ENCODE measurements at regions not wholly inside any gene's neighbourhood (a gene's known extent, or its start where the extent isn't known, plus 50 kb on each side); places are given as distances from the start of the nearest gene placed in this dataset.

DNA sequence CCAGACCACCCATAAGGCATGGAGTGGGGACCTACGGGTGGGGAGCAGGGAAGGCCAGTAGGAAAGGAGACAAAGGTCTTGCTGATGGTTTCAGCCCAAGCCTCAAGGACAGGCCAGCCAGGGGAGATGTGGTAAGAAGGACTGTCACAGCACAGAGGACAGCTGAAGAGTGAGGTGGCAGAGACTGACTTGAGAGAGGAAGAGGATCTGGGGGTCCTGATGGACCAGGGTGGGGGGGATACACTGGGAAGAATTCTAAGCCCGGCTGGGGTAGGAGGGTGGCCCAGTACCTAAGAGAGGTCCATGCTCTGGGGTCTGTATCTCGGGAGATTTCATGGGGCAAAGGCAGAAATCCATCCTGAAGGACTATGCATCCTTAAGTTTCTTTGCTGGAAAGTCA is 66.1 kb upstream of the THY1 start:
- no peak for DNase-seq

DNA sequence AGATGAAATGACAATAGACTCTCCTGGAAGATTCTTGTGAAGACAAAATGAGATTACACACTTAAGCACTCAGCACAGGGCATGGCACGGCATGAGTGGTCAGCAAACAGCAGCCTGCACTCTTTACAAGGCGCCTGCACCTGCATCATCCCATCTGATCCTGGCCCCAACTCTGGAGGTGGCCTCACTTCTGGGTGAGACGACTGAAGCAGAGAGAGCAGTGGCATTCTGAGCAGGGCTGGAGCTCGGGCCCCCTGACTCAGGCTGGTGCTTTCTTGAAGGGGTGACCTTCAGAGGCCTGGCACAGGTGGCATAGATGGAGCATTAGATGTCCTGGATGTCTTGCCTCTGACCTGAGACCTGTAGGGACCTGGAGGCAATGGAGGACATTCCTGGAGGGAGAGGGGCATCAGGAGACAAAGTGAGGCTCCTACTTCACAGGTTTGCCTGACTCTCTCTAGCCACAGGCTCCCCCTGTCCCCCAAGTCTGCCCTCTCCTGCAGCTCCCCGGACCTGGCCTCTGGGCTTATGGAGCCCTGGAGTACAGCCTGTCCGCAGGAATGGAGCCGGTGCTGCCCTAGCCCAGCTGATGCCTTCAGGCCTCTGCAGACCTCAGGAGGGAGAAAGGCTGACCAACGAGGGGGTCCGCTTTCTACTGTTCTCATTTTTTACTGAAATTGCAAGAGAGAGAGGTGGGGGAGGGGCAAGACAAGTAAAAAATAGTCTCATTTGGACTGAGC is 65.5 kb upstream of the THY1 start:
- DNase-seq = no peak

DNA sequence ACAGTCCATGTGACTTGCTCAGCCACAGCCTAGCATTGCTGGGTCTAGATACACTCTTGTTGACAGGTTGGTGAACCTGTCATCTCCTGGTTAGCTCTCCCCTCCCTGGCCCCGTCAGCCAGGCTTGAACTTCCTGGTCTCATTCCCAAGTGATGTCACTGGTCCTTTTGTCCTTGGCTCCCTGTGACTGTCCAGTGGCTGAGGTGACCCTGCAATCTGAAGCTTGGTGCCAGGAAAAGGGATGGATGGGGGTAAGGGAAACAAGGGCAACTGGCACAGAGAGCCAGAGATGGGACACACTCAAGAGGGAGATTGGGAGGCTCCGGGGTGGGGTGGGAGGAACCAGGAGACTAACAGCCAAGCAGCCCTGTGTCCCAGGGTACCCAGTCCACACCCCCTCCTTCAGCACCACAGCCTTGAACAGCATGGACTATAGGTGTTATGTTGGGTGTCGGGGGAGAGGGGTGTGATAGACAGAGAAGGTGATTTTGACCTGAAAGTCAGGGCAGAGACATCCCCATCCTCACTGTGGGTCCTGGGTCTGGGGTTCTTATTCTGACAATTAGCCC is 63.8 kb upstream of the THY1 start:
- DNase-seq = no peak

DNA sequence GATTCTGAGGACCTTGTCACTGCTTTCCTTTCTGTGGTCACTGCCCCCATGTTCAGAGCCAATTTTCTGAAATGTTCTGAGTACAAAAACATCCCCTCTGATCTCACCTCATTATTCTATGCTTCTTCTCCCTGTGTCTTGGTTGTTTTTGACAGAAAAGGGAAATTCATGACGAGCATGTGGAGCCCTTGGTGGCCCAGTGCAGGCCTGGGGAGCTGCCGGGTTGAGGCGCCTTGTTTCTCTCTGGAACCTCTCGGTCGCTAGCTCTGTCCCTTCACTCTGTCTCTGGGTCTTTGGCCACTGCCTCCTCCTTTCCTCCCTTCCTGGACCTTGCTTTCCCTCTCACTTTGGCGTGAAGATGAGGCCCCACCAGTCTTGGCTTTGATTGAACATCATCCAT is 63.0 kb upstream of the THY1 start:
- no peak for DNase-seq

DNA sequence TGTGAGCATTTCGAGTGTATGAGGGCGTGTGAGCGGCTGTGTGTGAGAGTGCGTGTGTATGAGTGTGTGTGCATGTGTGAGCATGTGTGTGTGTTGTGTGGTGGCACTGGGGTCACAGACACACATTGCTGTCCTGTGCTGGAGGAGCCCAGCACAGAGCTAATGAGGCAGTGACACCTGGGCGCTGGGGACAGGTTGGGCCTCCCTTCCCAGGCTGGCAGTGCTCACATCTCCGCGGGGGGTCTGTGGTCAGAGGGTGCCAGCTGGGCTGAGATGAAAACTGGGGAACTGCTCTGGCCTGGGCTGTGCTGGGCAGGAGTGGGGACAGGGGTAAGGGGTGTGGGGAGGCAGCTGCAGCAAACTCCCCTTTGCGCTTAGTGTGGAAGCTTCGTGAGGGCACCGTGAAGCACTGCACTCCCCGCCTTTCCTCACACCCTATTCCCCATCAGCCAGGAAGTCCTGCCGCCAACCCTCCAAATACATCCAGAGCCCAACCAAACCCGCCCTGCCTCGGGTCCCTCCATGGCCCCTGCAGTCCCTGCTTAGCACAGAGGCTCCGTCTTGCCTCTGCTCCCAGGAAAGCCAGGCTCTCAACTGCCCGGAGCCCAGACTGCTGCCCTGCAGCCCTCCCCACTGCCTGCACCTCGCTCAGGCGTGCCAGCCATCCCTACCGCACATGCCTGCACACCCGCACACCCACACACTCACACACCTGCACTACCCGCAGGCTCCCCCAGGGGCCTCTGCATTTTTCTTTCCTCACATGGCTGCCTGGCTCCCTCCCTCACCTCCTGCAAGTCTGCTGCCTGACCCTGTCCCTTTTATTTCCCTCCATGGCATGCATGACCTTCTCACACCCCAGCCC is 62.0 kb upstream of the THY1 start:
- DNase-seq = peak in 1 of 3 experiments; percentile 30

DNA sequence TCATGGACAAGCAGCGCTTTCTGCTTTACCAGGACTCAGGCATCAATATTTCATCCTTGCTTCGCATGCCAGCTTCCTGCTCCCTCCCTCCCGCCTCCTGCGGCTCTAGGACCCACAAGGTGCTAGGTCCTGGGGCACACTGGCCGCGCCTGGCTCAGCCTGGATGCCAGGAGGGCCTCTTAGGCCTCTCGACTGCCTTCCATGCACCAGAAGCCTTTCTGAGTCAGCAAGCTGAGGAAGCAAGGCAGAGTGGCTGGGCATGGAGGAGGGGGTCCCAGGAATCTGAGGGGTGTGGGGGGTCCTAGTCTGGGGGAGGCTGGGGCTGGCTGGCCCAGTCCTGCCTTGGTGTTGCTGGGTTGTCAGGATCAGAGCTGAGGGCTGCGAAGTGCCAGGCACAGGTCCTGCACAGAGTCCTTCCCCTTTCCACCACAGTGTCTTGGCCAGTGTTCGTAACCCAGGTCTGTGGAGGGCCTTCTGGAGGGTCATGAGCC is 61.0 kb upstream of the THY1 start:
- no peak for DNase-seq

DNA sequence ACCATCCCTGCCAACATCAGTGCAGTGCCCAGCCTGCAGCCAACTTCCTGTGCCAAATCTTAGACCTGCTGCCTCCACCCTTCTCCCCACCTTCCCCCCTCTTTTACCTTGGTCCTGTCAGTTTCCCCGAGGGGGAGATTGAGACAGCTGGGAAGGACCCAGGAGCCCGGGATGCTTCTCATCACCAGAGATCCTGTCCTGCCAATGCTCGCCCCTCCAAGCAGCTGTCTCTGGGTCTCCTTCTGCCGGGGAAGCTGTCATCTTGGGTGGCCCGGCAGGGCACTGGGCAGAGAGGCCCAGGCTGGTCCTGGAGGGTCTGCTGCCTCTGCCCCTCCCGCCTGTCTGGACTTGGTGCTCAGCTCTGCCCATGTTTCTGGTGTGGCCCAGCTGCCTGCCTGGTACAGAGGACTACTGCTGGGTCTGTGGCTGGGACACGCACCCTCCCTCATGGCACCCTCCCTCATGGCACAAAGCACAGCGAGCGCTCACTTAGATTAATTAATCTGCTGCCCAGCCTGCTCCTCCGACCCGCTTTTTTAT is 60.4 kb upstream of the THY1 start:
- DNase-seq = no peak

DNA sequence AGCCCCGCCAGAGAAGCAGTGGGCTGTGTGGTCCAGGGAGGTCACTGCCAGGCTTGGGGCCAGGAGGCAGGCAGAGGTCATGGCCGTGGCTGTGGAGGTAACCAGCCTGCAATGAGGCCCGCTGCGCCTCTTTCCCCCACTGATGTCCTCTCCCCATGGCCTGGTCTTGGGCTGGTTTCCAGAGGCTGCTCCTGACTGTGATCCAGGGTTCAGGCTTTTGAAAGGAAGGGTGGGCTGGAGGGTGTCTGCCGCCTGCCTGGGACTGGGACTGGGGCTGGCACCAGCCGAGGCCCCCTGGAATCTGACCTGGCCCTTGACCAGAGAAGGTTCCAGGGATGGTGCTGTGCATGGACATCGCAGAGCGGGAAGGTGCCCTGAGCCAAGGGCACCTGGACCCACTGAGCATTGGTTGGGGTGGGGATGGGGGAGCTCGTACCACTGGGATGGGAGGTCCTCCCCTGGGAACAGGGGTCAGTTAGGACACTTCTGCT is 59.6 kb upstream of the THY1 start:
- DNase-seq = no peak

DNA sequence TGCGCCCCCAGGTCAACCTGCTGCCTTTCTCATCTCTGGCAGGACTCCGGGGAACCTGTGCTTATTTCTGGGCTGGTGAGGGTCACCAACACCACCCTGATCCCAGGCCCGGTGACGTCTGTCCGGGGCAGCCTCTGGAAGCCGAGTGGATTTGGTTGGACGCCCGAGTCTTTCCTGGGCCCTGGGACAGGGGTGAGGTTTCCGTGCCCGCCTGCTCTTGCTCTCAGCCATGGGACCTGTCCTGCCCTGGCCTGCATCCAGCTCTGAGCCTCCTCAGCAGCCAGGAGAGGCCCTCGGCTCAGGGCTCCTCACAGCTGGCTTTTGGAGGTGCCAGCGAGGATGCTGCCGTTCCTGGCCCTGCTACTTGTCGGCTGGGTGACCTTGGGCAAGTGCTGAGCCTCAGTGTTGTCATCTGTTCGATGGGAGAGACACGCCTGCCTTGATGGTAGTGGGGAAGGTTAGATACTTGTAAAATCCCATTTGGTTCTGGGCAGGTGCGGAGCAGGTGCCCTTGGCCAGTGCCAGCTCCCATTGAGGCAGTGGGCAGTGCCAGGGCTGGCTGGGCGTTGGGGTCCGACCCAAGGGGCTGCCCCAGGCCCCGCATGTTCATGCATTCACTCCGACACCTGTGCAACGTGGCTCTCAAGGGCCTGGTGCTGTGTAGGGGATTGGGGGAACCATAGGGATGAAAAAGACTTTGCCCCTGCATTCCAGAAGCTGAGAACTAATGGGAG is 58.9 kb upstream of the THY1 start:
- no peak for DNase-seq

DNA sequence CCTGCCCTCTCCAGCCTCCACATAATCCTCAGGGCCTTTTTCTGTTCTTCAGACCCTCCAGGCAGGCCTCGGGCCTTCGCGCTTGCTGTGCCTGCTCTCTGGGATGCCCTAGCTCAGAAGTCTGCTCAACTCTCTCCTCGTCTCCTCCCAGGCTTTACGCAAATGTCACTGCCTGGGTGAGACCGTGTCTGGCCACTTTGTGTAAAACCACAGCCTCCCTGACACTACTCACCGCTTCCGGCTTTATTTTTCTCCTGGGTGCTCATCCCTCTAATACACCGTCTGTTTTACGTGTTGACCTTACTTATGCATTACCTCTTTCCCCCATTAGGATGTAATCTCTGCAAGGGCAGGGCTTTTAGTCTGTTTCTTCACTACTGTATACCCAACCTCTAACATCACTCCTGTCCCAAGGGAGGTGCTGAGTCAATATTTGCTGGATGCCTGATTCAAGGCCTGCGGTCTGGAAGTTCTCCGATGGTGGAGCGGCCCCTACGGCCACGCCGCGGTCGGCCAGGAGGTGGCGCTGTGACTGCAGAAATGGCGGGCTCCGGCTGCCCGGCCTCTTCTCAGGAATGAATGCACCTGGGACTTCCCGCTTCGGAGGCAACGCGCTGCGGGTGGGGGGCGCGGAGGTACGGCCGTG is 58.2 kb upstream of the THY1 start:
- DNase-seq = peak; percentile 70 to 96 (median 89)

DNA sequence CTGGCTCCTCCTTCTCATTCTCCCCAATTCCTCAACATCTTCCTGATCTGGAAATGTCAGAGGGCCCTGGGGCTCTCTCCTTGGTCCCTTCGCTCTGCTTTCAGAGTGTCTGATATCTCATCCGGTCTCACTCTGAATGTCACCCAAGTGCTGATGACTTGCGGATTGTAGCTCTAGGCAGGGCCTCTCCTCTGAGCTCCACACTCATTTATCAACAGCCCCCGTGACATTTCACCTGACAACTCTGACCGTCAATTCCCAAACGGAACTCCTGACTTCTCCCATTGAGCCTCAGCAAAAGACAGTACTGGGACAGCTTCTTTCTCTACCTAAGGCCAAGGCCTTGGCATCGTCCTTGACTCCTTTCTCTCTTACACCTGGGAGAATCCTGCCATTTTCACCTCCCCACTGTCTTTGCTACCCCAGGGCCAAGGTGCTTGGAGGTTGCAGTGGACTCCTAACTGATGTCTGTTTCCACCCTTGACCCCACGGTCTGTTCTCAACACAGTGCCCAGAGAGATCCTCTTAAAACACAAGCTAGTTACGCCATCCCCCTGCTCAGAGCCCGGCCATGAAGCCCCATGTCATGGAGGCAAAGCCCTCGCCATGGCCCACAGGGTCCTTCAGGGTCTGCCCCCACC is 57.5 kb upstream of the THY1 start:
- no peak for DNase-seq

DNA sequence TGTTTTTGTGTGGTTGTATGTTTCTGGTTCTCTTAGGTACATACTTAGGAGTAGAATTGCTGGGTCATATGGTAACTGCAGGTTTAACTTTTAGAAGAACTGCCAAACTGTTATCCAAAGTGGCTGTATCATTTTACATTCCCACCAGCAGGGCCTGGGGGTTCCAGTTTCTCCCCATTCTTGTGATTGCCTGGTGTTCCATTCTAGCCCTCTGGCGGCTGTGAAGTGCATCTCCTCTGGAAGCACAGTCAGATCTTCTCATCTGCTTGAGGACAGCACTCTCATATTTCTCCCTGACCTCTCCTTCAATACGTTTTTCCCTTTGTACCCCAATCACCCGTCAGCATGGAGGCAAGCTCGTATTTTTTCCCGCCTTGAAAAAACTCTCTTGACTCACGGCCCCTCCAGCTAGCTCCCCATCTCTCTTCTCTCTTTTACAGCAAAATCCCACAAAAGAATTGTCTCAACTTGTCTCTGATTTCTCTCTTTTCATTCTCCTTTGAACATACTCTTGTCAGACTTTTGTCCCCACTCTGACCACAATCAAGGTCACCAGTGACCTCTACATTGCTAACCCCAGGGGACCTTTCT is 56.8 kb upstream of the THY1 start:
- no peak for DNase-seq

DNA sequence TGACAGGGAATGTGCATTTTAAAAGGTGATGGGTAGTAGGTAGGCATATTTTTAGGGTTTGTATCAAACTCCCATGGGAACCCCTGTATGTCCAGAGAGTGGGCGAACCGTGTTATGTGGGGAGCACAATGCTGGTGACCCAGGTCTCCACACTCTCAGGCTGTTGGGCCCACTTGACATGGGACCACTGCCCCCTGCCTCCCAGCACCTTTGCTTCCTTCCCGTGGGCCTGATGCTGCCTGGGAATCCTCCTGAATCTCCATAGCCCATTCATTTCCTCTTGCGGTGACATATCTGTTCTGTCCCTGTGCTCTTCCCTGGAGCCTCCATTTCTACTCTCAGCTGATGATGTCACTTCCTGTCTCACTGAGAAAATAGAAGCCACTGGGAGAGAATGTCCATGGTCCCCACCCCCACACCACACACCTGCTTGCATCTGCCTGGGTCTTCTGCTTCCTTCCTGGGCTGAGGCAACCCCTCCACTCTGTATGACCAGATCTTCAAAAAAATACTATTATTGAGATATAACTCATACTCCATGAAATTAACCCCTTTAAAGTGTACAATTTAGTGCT is 55.8 kb upstream of the THY1 start:
- peak in 1 of 3 experiments; percentile 47 for DNase-seq

DNA sequence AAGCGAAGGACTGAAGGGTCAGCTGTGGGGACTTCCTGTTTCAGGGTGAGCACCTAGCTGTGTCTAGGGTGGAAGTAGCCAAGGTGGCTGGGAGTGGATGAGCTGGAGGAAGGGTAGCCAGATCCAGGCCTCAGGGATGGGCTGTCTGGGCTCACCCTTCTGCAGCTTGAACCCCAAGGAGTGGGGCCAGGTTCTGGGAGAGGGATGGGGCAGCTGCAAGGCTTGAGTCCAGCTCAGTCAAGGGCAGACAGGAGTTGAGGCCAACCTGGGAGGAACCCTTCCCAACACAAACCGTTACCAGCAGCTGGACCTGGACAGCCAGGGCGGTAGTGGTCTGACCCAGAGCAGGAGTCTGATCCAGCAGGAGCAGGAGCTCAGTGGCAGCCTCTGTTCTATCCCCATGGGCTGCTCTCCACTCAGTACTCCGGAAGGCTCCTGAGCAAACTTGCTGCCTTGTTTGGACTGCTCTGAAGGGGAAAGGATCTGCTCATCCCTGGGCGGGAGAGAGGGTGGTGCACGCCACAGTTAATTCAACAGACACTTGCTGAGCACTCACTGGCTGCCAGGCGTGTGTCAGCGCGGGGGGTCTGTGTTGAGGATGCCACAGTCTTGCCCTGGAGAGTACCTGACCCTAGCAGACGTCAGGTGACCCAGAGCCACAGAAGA is 53.8 kb upstream of the THY1 start:
- DNase-seq = no peak

DNA sequence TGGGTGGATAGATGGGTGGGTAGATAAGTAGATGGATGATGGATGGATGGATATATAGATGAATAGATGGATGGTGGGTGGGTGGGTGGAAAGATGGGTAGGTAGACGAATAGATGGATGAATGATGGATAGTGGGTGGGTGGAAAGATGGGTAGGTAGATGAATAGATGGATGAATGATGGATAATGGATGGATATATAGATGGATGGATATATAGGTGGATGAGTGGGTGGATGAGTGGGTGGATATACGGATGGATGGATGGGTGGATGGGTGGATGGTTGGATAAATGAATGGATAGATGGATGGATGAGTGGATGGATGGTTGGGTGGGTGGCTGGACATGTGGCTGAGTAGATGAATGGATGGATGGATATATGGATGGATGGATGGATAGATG is 53.1 kb upstream of the THY1 start:
- DNase-seq = no peak

DNA sequence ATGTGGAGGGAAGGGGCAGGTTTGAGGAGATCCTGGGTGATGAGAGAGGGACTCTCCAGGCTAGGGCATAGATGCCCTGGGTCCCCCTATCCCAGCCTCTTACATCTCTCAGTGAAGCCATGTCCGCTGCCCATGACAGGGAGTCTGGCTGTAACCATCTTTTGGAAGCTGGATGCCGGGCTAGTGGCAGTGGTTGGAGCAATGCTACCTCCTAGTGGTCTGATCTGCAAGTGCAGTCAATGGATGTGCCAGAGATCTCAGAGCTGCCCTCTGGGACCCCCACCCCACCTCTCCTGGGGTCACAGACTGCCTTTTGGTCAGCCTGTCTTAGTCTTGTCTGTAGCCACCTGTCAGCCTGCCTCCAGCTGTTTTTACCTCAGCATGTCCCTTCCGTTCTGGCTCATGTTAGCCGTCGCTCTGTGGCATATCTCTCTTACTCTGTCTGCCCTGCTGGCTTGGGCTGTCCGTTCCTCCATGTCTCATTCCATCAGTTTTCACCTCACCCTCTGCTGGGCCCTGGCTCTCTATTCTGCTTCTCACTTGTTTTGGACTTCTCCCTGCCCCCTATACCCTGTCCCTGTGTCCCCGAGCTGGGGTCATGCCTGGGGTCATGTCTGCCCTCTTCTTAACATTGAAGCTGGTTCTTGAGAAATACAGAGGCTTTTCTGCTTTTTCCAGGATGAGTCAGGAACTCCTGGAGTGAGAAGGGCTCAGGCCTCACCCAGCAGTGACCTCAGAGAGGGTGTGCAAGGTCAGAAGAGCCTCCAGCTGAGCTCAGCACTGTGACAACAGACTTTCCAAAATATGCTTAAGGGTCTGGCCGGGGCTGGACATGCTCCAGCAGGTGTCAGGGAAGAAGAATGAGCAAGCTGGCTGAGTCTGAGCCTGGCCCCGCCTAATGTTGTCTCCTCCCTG is 52.0 kb upstream of the THY1 start:
- peak; percentile 41 to 79 (median 55) for DNase-seq

DNA sequence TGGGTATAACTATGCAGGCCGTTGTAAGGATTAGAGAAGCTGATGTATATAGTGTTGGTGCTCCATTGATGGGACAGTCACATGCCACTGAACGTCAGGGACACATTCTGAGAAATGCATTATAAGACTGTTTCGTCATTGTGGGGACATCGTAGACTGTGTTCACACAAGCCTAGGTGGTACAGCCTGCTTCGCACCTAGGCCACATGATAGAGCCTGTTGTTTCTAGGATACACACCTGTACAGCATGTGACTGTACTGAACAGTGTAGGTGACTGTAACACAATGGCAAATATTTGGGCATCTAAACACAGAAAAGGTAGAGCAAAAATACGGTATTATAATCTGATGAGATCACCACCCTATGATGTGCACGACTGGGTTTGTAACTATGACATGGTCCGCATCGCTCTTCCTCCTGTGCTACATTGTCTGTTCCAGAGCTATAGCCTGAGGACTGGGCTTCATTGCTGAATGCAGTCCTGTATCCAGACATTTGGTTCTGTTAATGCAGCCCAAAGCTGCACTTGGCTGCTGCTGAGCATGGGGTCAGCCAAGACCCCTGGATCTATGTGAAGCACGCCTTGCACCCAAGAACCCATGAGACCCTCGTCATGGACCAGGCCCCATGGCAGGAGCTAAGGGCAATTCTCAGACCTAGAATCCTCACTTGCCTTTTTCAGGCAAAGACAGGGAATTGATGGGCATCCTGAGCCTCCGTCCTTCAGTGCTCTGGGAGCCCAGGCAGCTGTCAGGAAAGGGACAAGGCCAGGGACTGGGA is 51.1 kb upstream of the THY1 start:
- DNase-seq = no peak

DNA sequence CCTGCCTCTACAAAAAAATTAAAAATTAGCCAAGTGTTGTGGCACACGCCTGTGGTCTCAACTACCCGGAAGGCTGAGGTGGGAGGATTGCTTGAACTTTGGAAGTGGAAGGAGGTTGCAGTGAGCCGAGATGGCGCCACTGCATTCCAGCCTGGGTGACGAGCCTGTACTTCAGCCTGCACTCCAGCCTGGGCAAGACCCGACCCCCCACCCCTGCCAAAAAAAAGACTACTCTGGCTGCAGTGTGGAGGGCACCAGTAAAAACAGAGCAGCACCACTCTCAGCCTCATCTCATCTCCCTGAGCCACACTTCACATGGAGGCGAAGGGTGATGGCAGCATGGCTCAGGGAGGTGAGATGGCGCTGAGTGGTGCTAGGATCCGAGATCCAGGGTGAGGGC is 50.3 kb upstream of the THY1 start:
- no peak for DNase-seq
